ENCODE measurements at regions not wholly inside any gene's neighbourhood (a gene's known extent, or its start where the extent isn't known, plus 50 kb on each side); places are given as distances from the start of the nearest gene placed in this dataset.

- TF ChIP-seq CTCF (IDR thresholded peaks at IDR 0.05; ENCODE audit: low read length, missing control alignments): no peak
- no peak overlapping the region for H3K4me3 ChIP-seq (replicated peaks; ENCODE audit: low read depth, low read length)
- DNase-seq (ENCODE audit: low read depth): no peak
Measured at GRCh38 chr5:74198156-74198555, 442.4 kb downstream of the ENC1 start.

- no peak overlapping the region for H3K4me3 ChIP-seq (replicated peaks; ENCODE audit: low read depth, low read length)
- TF ChIP-seq CTCF (IDR thresholded peaks at IDR 0.05; ENCODE audit: low read length, missing control alignments): no peak
- DNase-seq (ENCODE audit: low read depth): no peak
Measured at GRCh38 chr5:74196233-74196632, 444.3 kb downstream of the ENC1 start.

GRCh38 chr5:74194196-74194595 lies 446.3 kb downstream of the ENC1 start:
- no peak overlapping the region for H3K4me3 ChIP-seq (replicated peaks; ENCODE audit: low read depth, low read length)
- DNase-seq (ENCODE audit: low read depth): no peak
- TF ChIP-seq CTCF (IDR thresholded peaks at IDR 0.05; ENCODE audit: low read length, missing control alignments): no peak

- DNase-seq (ENCODE audit: low read depth): peak; percentile 30
- TF ChIP-seq CTCF (IDR thresholded peaks at IDR 0.05; ENCODE audit: low read length, missing control alignments): no peak
- H3K4me3 ChIP-seq (replicated peaks; ENCODE audit: low read depth, low read length): no peak overlapping the region
Measured at GRCh38 chr5:74192606-74193299, 447.8 kb downstream of the ENC1 start.

GRCh38 chr5:74188351-74189105 lies 452.0 kb downstream of the ENC1 start:
- H3K4me3 ChIP-seq (replicated peaks; ENCODE audit: low read depth, low read length): no peak overlapping the region
- TF ChIP-seq CTCF (IDR thresholded peaks at IDR 0.05; ENCODE audit: low read length, missing control alignments): no peak
- DNase-seq (ENCODE audit: low read depth): no peak

GRCh38 chr5:74187757-74188156 lies 452.8 kb downstream of the ENC1 start:
- no peak overlapping the region for H3K4me3 ChIP-seq (replicated peaks; ENCODE audit: low read depth, low read length)
- no peak for DNase-seq (ENCODE audit: low read depth)
- no peak for TF ChIP-seq CTCF (IDR thresholded peaks at IDR 0.05; ENCODE audit: low read length, missing control alignments)
